NT2/D1 (cell line): ENCODE measurements at regions not wholly inside any gene's neighbourhood (a gene's known extent, or its start where the extent isn't known, plus 50 kb on each side); places are given as distances from the start of the nearest gene placed in this dataset.

Source experiments
- DNase-seq: peaks from one replicate; pipeline ENCODE4 v3.0.0-alpha.2; 2011; ENCODE audit warnings: low read depth, low spot score
- H3K27me3 ChIP-seq: 2 replicates; pipeline ENCODE4 v1.6.0; 2011; ENCODE audit warnings: mild to moderate bottlenecking; ENCODE audit not compliant: insufficient read length, insufficient read depth
- H3K36me3 ChIP-seq: 2 replicates; pipeline ENCODE4 v1.6.1; 2011; ENCODE audit warnings: mild to moderate bottlenecking, low read length, mixed read lengths; ENCODE audit not compliant: insufficient read depth, insufficient read length
- H3K4me1 ChIP-seq: 2 replicates; pipeline ENCODE4 v1.5.1; 2011; ENCODE audit not compliant: insufficient read depth, insufficient read length
- H3K4me3 ChIP-seq: 2 replicates; pipeline ENCODE4 v1.5.1; 2011; ENCODE audit warnings: low read depth; ENCODE audit not compliant: insufficient read length
- H3K9ac ChIP-seq: 2 replicates; pipeline ENCODE4 v1.6.0; 2011; ENCODE audit warnings: low read depth; ENCODE audit not compliant: insufficient read length
- H3K9me3 ChIP-seq: 2 replicates; pipeline ENCODE4 v1.5.1; 2011; ENCODE audit warnings: mild to moderate bottlenecking, low read length; ENCODE audit not compliant: insufficient read depth
- SUZ12 ChIP-seq: IDR thresholded peaks from 2 replicates; pipeline ENCODE4 v1.6.1; 2011; ENCODE audit not compliant: insufficient read length, insufficient read depth; ENCODE audit errors: extremely low read depth
- YY1 ChIP-seq: IDR thresholded peaks from 2 replicates; pipeline ENCODE4 v1.6.1; 2011; ENCODE audit not compliant: insufficient read length, insufficient read depth
- ZNF274 ChIP-seq: IDR thresholded peaks from 2 replicates; pipeline ENCODE4 v1.6.1; 2011; ENCODE audit warnings: mild to moderate bottlenecking, low read depth, low read length

- DNase-seq: no peak
- H3K4me3 ChIP-seq: no peak overlapping the region
- no peaks in the 10 kb centered on the region for H3K27me3 ChIP-seq
- H3K9me3 ChIP-seq: no peaks in the 10 kb centered on the region
- no peaks in the 10 kb centered on the region for H3K4me1 ChIP-seq
- TF ChIP-seq YY1 (no peak), SUZ12 (no peak), ZNF274 (no peak)
- H3K9ac ChIP-seq: no peak overlapping the region
- H3K36me3 ChIP-seq: no peaks in the 10 kb centered on the region
These were observed 231.7 kb upstream of the TNP1 start for GRCh38 chr2:217091531-217091930.

- DNase-seq: no peak
- TF ChIP-seq ZNF274: no peak
- no peak for TF ChIP-seq YY1
- TF ChIP-seq SUZ12: no peak
- Histone ChIP-seq H3K9me3 (no peaks in the 10 kb centered on the region), H3K9ac (no peak overlapping the region), H3K36me3 (no peaks in the 10 kb centered on the region), H3K4me3 (no peak overlapping the region), H3K4me1 (no peaks in the 10 kb centered on the region), H3K27me3 (no peaks in the 10 kb centered on the region)
These were observed 231.0 kb upstream of the TNP1 start for GRCh38 chr2:217090884-217091283.

- Histone ChIP-seq H3K36me3 (no peaks in the 10 kb centered on the region), H3K4me1 (no peaks in the 10 kb centered on the region), H3K27me3 (no peaks in the 10 kb centered on the region), H3K9ac (no peak overlapping the region), H3K9me3 (no peaks in the 10 kb centered on the region), H3K4me3 (no peak overlapping the region)
- DNase-seq: no peak
- TF ChIP-seq ZNF274 (no peak), YY1 (no peak), SUZ12 (no peak)
These were observed 230.2 kb upstream of the TNP1 start for GRCh38 chr2:217090024-217090473.

- no peak for TF ChIP-seq ZNF274
- TF ChIP-seq YY1: no peak
- TF ChIP-seq SUZ12: no peak
- Histone ChIP-seq H3K36me3 (no peaks in the 10 kb centered on the region), H3K9ac (no peak overlapping the region), H3K4me1 (no peaks in the 10 kb centered on the region), H3K27me3 (no peaks in the 10 kb centered on the region), H3K4me3 (no peak overlapping the region), H3K9me3 (no peaks in the 10 kb centered on the region)
- no peak for DNase-seq
These were observed 226.9 kb upstream of the TNP1 start for GRCh38 chr2:217086718-217087117.

GRCh38 chr2:217086038-217086522 is 226.2 kb upstream of the TNP1 start:
- no peaks in the 10 kb centered on the region for H3K36me3 ChIP-seq
- DNase-seq: no peak
- no peaks in the 10 kb centered on the region for H3K9me3 ChIP-seq
- no peaks in the 10 kb centered on the region for H3K27me3 ChIP-seq
- H3K9ac ChIP-seq: no peak overlapping the region
- no peaks in the 10 kb centered on the region for H3K4me1 ChIP-seq
- H3K4me3 ChIP-seq: no peak overlapping the region
- TF ChIP-seq SUZ12: no peak
- no peak for TF ChIP-seq ZNF274
- TF ChIP-seq YY1: no peak

- DNase-seq: no peak
- no peak for TF ChIP-seq SUZ12
- no peak for TF ChIP-seq ZNF274
- TF ChIP-seq YY1: no peak
- Histone ChIP-seq H3K27me3 (no peaks in the 10 kb centered on the region), H3K4me1 (no peaks in the 10 kb centered on the region), H3K4me3 (no peak overlapping the region), H3K9ac (no peak overlapping the region), H3K36me3 (no peaks in the 10 kb centered on the region), H3K9me3 (no peaks in the 10 kb centered on the region)
These were observed 225.7 kb upstream of the TNP1 start for GRCh38 chr2:217085543-217085942.

- Histone ChIP-seq H3K27me3 (no peaks in the 10 kb centered on the region), H3K4me1 (no peaks in the 10 kb centered on the region)
These were observed 221.9 kb upstream of the TNP1 start for GRCh38 chr2:217081799-217082198.

More at GRCh38 chr2:217081799-217082198, 221.9 kb upstream of the TNP1 start:
- Histone ChIP-seq H3K4me3 (no peak overlapping the region), H3K36me3 (no peaks in the 10 kb centered on the region), H3K9ac (no peak overlapping the region), H3K9me3 (no peaks in the 10 kb centered on the region)
- DNase-seq: no peak
- TF ChIP-seq SUZ12 (no peak), YY1 (no peak), ZNF274 (no peak)
